ACC112 (cell line): ENCODE measurements at regions not wholly inside any gene's neighbourhood (a gene's known extent, or its start where the extent isn't known, plus 50 kb on each side); places are given as distances from the start of the nearest gene placed in this dataset.

Source experiments
- H2AFZ ChIP-seq: fragments of 200-600 bp; sonication (generic); one replicate; pipeline ENCODE4 v1.6.0; 2017; ENCODE audit warnings: antibody characterized with exemption, low read length; ENCODE audit not compliant: unreplicated experiment
- H3K27ac ChIP-seq: fragments of 200-600 bp; sonication (generic); 2 replicates; pipeline ENCODE4 v1.5.1; 2014; ENCODE audit warnings: low read depth, mild to moderate bottlenecking, antibody characterized with exemption, low read length, moderate library complexity
- H3K27me3 ChIP-seq: fragments of 200-600 bp; sonication (generic); 2 replicates; pipeline ENCODE4 v1.6.1; 2014; ENCODE audit warnings: mild to moderate bottlenecking, antibody characterized with exemption, low read length, moderate library complexity, mixed read lengths; ENCODE audit not compliant: insufficient read depth
- H3K36me3 ChIP-seq: fragments of 200-600 bp; sonication (generic); 2 replicates; pipeline ENCODE4 v1.6.1; 2016; ENCODE audit warnings: mild to moderate bottlenecking, antibody characterized with exemption, low read length, moderate library complexity, mixed read lengths; ENCODE audit not compliant: insufficient read depth
- H3K4me1 ChIP-seq: fragments of 200-600 bp; sonication (generic); one replicate; pipeline ENCODE4 v1.6.1; 2016; ENCODE audit warnings: low read length, mixed read lengths; ENCODE audit not compliant: insufficient read depth, unreplicated experiment, control insufficient read depth
- H3K4me3 ChIP-seq: fragments of 200-600 bp; sonication (generic); 2 replicates; pipeline ENCODE4 v1.5.1; 2014; ENCODE audit warnings: mild to moderate bottlenecking, low read depth, low read length
- H3K79me2 ChIP-seq: fragments of 200-600 bp; sonication (generic); one replicate; pipeline ENCODE4 v1.6.0; 2016; ENCODE audit warnings: low read length; ENCODE audit not compliant: control insufficient read depth, unreplicated experiment, insufficient read depth

GRCh38 chr5:165844571-165844970 lies 2339.2 kb downstream of the MAT2B start:
- H3K4me3 ChIP-seq: no peak overlapping the region
- H3K27ac ChIP-seq: no peak overlapping the region
- H2AFZ ChIP-seq: no peak overlapping the region
- no peaks in the 10 kb centered on the region for H3K36me3 ChIP-seq
- no peaks in the 10 kb centered on the region for H3K4me1 ChIP-seq
- no peaks in the 10 kb centered on the region for H3K27me3 ChIP-seq
- no peaks in the 10 kb centered on the region for H3K79me2 ChIP-seq

DNA sequence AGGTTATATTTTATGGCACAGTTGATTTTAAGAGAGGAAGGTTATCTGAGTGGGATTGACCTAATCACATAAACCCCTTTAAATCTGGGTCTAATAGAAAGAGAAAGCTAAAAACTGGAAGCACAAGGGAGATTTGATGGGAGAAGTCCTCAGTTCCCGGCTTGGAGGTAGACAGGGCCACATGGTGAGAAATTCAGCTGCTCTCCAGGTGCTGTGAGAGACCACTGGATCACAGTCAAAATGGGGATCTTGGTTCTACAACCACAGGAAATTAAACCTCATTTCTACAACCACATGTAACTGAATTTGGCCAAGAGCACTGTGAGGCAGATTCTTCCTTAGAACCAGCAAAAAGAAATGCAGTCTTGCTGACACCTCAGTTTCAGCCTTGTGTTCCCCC lies 2352.7 kb downstream of the MAT2B start:
- H3K4me3 ChIP-seq: no peak overlapping the region
- no peaks in the 10 kb centered on the region for H3K4me1 ChIP-seq
- no peak overlapping the region for H3K27ac ChIP-seq
- no peak overlapping the region for H2AFZ ChIP-seq
- no peaks in the 10 kb centered on the region for H3K36me3 ChIP-seq
- no peaks in the 10 kb centered on the region for H3K27me3 ChIP-seq
- H3K79me2 ChIP-seq: no peaks in the 10 kb centered on the region

DNA sequence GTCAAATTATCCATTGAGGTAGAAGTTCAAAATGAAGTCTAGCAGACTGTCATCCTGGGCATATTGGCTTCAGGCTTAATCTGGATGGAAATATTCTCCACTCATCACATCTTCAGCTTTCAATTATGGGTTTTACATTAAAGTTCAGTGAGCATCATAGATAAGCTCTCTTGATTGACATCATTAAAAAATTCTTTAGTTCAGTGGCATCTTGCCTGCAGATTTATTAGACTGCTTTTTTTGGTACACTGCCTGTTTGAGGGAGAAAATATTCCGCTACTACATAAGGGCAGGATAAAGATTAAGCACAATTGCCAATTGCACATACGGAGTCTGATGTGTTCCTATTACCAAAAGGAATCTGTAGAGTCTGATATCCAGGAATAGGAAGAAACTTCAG lies 2353.8 kb downstream of the MAT2B start:
- H3K4me1 ChIP-seq: no peaks in the 10 kb centered on the region
- no peaks in the 10 kb centered on the region for H3K36me3 ChIP-seq
- H2AFZ ChIP-seq: no peak overlapping the region
- H3K4me3 ChIP-seq: no peak overlapping the region
- no peaks in the 10 kb centered on the region for H3K79me2 ChIP-seq
- no peaks in the 10 kb centered on the region for H3K27me3 ChIP-seq
- H3K27ac ChIP-seq: no peak overlapping the region

- H3K36me3 ChIP-seq: no peaks in the 10 kb centered on the region
- no peaks in the 10 kb centered on the region for H3K4me1 ChIP-seq
- no peak overlapping the region for H3K4me3 ChIP-seq
Observed at GRCh38 chr5:165863239-165863638, 2357.8 kb downstream of the MAT2B start.

DNA sequence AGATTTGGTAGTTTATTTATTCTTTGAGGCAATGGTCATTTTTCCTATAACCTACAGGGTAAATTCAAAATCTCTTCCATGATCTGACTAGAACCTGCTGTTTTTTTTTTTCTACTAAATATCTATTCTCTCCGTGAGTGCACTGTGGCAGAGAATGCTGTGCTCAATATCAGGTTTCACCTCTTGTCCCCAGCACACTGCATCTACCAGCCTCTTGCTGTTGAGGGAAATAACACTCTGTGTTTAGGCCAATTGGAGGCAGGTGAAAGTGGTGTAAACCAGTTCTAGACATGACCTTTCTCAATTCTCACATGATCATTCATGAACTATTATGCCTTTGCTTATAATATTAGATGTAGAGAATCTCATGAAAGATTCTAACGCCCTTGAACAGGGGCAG lies 2365.9 kb downstream of the MAT2B start:
- no peaks in the 10 kb centered on the region for H3K79me2 ChIP-seq
- no peak overlapping the region for H3K4me3 ChIP-seq
- H3K36me3 ChIP-seq: no peaks in the 10 kb centered on the region
- no peak overlapping the region for H3K27ac ChIP-seq
- no peaks in the 10 kb centered on the region for H3K27me3 ChIP-seq
- no peak overlapping the region for H2AFZ ChIP-seq
- no peaks in the 10 kb centered on the region for H3K4me1 ChIP-seq

More at GRCh38 chr5:165863239-165863638, 2357.8 kb downstream of the MAT2B start:
- no peaks in the 10 kb centered on the region for H3K79me2 ChIP-seq
- no peaks in the 10 kb centered on the region for H3K27me3 ChIP-seq
- H3K27ac ChIP-seq: no peak overlapping the region
- H2AFZ ChIP-seq: no peak overlapping the region

GRCh38 chr5:165874851-165875250 lies 2369.4 kb downstream of the MAT2B start:
- no peak overlapping the region for H3K27ac ChIP-seq
- H3K27me3 ChIP-seq: no peaks in the 10 kb centered on the region
- H3K4me3 ChIP-seq: no peak overlapping the region

DNA sequence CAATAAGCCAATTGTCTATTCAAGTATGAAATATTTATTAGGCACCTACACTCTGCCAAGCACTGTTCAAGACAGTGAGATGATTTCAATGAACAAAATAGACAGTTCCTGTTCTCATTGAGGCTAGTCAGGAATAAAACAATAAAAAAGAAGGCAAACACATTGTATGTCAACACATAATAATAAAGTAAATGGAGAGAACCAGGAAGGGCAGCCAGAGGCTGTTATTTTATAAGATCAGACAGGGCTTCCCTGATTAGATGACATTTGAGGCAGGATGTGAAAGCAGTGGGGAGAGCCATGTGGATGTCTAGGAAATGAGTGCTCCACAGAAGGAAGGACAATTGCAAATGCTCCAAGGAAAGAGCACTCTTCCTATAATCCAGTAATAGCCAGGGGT lies 2371.1 kb downstream of the MAT2B start:
- H3K4me1 ChIP-seq: no peaks in the 10 kb centered on the region
- H3K27ac ChIP-seq: no peak overlapping the region
- H3K79me2 ChIP-seq: no peaks in the 10 kb centered on the region
- H2AFZ ChIP-seq: no peak overlapping the region
- H3K36me3 ChIP-seq: no peaks in the 10 kb centered on the region
- no peak overlapping the region for H3K4me3 ChIP-seq
- no peaks in the 10 kb centered on the region for H3K27me3 ChIP-seq

More at GRCh38 chr5:165874851-165875250, 2369.4 kb downstream of the MAT2B start:
- Histone ChIP-seq H3K4me1 (no peaks in the 10 kb centered on the region), H3K79me2 (no peaks in the 10 kb centered on the region), H2AFZ (no peak overlapping the region), H3K36me3 (no peaks in the 10 kb centered on the region)

DNA sequence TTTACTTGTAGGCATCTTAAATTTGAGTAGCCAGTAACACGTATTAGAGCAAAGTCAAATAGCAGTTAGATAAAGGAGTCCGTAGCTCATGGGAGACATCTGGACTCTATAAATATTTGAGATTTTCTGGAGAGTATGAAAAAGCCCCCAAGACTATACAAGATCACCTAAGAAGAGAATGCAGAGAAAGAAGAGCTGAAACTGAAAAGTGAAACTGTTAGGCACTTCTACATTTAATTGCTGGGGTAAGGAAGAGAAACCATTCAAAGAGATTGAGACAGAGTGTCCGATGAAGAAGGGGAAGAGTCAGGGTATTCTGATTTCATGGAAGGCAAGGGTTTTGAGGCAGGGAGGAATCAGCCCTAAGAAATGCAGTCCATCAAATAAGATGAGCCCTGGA lies 2372.1 kb downstream of the MAT2B start:
- H3K27ac ChIP-seq: no peak overlapping the region
- no peaks in the 10 kb centered on the region for H3K79me2 ChIP-seq
- no peaks in the 10 kb centered on the region for H3K27me3 ChIP-seq
- no peaks in the 10 kb centered on the region for H3K36me3 ChIP-seq
- H3K4me3 ChIP-seq: no peak overlapping the region
- no peaks in the 10 kb centered on the region for H3K4me1 ChIP-seq
- no peak overlapping the region for H2AFZ ChIP-seq

GRCh38 chr5:165881259-165881658 lies 2375.8 kb downstream of the MAT2B start:
- no peak overlapping the region for H3K4me3 ChIP-seq
- no peaks in the 10 kb centered on the region for H3K4me1 ChIP-seq
- H3K36me3 ChIP-seq: no peaks in the 10 kb centered on the region
- no peaks in the 10 kb centered on the region for H3K27me3 ChIP-seq
- H3K79me2 ChIP-seq: no peaks in the 10 kb centered on the region
- no peak overlapping the region for H2AFZ ChIP-seq
- H3K27ac ChIP-seq: no peak overlapping the region

DNA sequence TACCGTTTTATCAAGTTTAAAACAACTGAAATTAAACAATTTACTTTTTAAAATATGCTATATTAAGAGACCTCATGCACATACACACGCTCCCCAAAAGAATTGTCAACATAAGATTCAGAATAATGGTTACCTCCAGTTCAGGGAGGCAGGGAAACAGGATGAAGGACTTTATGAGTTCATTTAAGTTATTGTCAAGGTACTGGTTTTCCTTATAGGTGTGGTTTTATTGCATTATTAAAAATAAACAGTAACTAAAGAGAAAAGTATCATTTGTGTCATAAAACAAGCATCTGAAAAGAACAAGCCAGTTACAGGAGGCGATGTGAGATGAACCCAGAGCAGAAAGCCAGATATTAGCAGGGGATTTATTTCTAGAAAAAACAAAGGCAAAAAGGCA lies 2376.7 kb downstream of the MAT2B start:
- Histone ChIP-seq H3K4me3 (no peak overlapping the region), H3K27me3 (no peaks in the 10 kb centered on the region), H3K27ac (no peak overlapping the region), H3K79me2 (no peaks in the 10 kb centered on the region), H3K36me3 (no peaks in the 10 kb centered on the region), H2AFZ (no peak overlapping the region), H3K4me1 (no peaks in the 10 kb centered on the region)

DNA sequence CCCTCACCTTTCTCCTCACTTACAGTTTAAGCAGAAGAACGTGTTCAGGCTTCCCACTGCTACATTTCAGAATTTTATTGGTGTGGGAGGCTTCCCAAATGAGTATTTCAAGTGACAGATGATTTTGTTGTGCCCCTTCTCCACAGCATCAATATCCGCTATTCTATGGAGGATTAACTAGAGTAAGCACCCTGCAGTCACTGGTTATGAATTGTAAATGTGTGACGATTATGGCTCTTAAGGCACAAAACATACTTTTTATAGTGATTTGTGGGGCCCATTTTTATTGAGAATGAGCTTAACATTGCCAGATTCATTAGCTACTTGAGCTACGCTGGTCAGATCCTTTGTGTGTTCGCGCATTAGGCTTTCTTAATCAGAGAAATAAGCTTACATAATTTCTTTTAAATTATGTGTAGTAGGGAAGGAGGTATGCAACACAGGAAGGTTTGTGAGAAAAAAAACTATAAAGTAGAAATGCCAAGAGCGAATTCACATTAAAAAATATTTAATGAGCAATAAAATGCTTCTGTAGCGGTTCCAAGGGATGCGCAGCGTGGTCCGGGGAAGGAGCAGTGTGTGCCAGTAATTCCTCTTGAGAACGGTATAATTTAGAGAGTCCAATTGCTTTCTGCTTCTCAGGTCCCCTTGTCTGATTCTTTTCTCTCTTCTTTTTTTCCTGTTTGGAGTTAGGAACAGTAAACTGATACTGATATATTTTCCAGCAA lies 2380.4 kb downstream of the MAT2B start:
- no peak overlapping the region for H2AFZ ChIP-seq
- H3K4me3 ChIP-seq: no peak overlapping the region
- H3K4me1 ChIP-seq: no peaks in the 10 kb centered on the region
- no peak overlapping the region for H3K27ac ChIP-seq
- no peaks in the 10 kb centered on the region for H3K79me2 ChIP-seq
- H3K36me3 ChIP-seq: no peaks in the 10 kb centered on the region
- H3K27me3 ChIP-seq: no peaks in the 10 kb centered on the region
